Dedifferentiated amniotic fluid mesenchymal stem cell (primary cell): ENCODE measurements at regions not wholly inside any gene's neighbourhood (a gene's known extent, or its start where the extent isn't known, plus 50 kb on each side); places are given as distances from the start of the nearest gene placed in this dataset.

ENCODE experiments used
- DNase-seq: peaks from one replicate; pipeline ENCODE4 v3.0.0-alpha.2; 2016; ENCODE audit errors: extremely low spot score

- peak; percentile 73 for DNase-seq
Measured at GRCh38 chr18:43571078-43571689, 293.9 kb upstream of the SYT4 start.

- DNase-seq, result no peak
Measured at GRCh38 chr18:43572163-43572562, 294.9 kb upstream of the SYT4 start.

GRCh38 chr18:43574974-43575373, 297.7 kb upstream of the SYT4 start:
- DNase-seq, result no peak

- DNase-seq, result no peak
Measured at GRCh38 chr18:43578211-43578610, 300.9 kb upstream of the SYT4 start.

- DNase-seq, result no peak
Measured at GRCh38 chr18:43578706-43579105, 301.4 kb upstream of the SYT4 start.

- no peak for DNase-seq
Measured at GRCh38 chr18:43581936-43582519, 304.7 kb upstream of the SYT4 start.

- DNase-seq, result peak; percentile 55
Measured at GRCh38 chr18:43587538-43588153, 310.4 kb upstream of the SYT4 start.

- DNase-seq, result no peak
Measured at GRCh38 chr18:43588838-43589237, 311.5 kb upstream of the SYT4 start.

- DNase-seq, result no peak
Measured at GRCh38 chr18:43589611-43590151, 312.4 kb upstream of the SYT4 start.

- no peak for DNase-seq
Measured at GRCh38 chr18:43590182-43590903, 313.1 kb upstream of the SYT4 start.

- no peak for DNase-seq
Measured at GRCh38 chr18:43592269-43592668, 315.0 kb upstream of the SYT4 start.

GRCh38 chr18:43596105-43596712, 318.9 kb upstream of the SYT4 start:
- peak; percentile 37 for DNase-seq

- no peak for DNase-seq
Measured at GRCh38 chr18:43601432-43601831, 324.1 kb upstream of the SYT4 start.

- no peak for DNase-seq
Measured at GRCh38 chr18:43605224-43605623, 327.9 kb upstream of the SYT4 start.

GRCh38 chr18:43606795-43607194, 329.5 kb upstream of the SYT4 start:
- no peak for DNase-seq

GRCh38 chr18:43620936-43621335, 343.6 kb upstream of the SYT4 start:
- DNase-seq, result peak; percentile 39

GRCh38 chr18:43622024-43622423, 344.7 kb upstream of the SYT4 start:
- no peak for DNase-seq

- DNase-seq, result no peak
Measured at GRCh38 chr18:43625582-43625981, 348.3 kb upstream of the SYT4 start.

- no peak for DNase-seq
Measured at GRCh38 chr18:43627848-43628530, 350.7 kb upstream of the SYT4 start.

- no peak for DNase-seq
Measured at GRCh38 chr18:43634994-43635393, 357.7 kb upstream of the SYT4 start.

- DNase-seq, result no peak
Measured at GRCh38 chr18:43635397-43635796, 358.1 kb upstream of the SYT4 start.
